H1 (cell line): ENCODE measurements at regions not wholly inside any gene's neighbourhood (a gene's known extent, or its start where the extent isn't known, plus 50 kb on each side); places are given as distances from the start of the nearest gene placed in this dataset.

Experiments
- ASH2L ChIP-seq: fragments of 200-600, 300-600 bp; sonication (generic); IDR thresholded peaks from one replicate; pipeline ENCODE4 v1.7.1; 2017; ENCODE audit warnings: low read length
- BCL11A ChIP-seq, 2 experiments: IDR thresholded peaks; one replicate each; pipeline ENCODE4 v1.6.1; 2011; ENCODE audit warnings: low read depth in 2 of 2, low read length in 2 of 2, mild to moderate bottlenecking in 2 of 2
- BRCA1 ChIP-seq: IDR thresholded peaks from 2 replicates; pipeline ENCODE4 v1.6.1; 2012; ENCODE audit warnings: low read depth, low read length, improper control_type of control experiment
- EGR1 ChIP-seq: IDR thresholded peaks from 2 replicates; pipeline ENCODE4 v1.6.1; 2011; ENCODE audit warnings: low read depth, low read length, borderline replicate concordance
- SP1 ChIP-seq: IDR thresholded peaks from 2 replicates; pipeline ENCODE4 v1.6.1; 2011; ENCODE audit warnings: low read depth, low read length
- SUZ12 ChIP-seq: fragments of 200-600 bp; sonication (generic); IDR thresholded peaks from 2 replicates; pipeline ENCODE4 v1.6.1; 2012; ENCODE audit warnings: mild to moderate bottlenecking, inconsistent platforms, low read length, moderate library complexity, mixed read lengths
- TEAD4 ChIP-seq: IDR thresholded peaks from 2 replicates; pipeline ENCODE4 v1.6.1; 2012; ENCODE audit warnings: low read depth, low read length, inconsistent platforms, mixed read lengths
- TF ChIP-seq, protein P1 (sequence below): IDR thresholded peaks from 2 replicates; pipeline ENCODE4 v1.6.1; 2011; ENCODE audit warnings: low read length, improper control_type of control experiment

DNA sequence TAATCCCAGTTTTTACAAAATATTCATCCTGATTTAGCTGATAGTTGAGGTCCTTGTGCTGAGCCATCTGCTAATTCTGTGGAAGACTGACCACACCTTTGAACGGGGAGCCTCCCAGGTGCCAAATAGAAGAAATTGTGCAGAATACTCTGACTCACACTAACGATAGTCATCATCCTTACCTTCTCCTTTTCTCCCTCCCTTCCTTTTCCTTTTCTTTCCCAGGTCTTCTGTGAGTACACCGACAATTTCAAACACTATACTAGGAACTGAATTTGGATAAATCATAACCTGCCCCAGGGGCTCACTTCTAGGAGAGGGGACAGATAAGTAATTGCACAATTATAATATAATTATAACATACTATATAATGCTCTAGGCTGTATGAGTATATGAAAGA is 73.1 kb upstream of the CTSC start (continued):
- TF ChIP-seq EGR1 (no peak), ASH2L (no peak), SP1 (no peak), SUZ12 (no peak), BCL11A (IDR thresholded peaks at IDR 0.05; ENCODE audit: low read depth in 2 of 2, low read length in 2 of 2) (no peak), TEAD4 (no peak), BRCA1 (no peak)
- TF ChIP-seq, protein P1, sequence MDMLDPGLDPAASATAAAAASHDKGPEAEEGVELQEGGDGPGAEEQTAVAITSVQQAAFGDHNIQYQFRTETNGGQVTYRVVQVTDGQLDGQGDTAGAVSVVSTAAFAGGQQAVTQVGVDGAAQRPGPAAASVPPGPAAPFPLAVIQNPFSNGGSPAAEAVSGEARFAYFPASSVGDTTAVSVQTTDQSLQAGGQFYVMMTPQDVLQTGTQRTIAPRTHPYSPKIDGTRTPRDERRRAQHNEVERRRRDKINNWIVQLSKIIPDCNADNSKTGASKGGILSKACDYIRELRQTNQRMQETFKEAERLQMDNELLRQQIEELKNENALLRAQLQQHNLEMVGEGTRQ, result no peak
